Keratinocyte (primary cell): ENCODE measurements at regions not wholly inside any gene's neighbourhood (a gene's known extent, or its start where the extent isn't known, plus 50 kb on each side); places are given as distances from the start of the nearest gene placed in this dataset.

Experiments used
- DNase-seq: peaks from one replicate; pipeline ENCODE4 v3.0.0-alpha.2; 2011; ENCODE audit warnings: low read depth, missing footprints, low spot score
- FAIRE-seq: peaks from 2 replicates; lab custom pipeline; 2011; peaks lifted over from hg19 to GRCh38; lab: Jason Lieb, UNC
- H2AFZ ChIP-seq: 2 replicates; pipeline ENCODE4 v1.6.0; 2012; ENCODE audit warnings: low read length, control low read depth, inconsistent platforms; ENCODE audit not compliant: control insufficient read depth
- H3K27ac ChIP-seq: 2 replicates; pipeline ENCODE4 v1.5.1; 2011; ENCODE audit warnings: low read length; ENCODE audit not compliant: control insufficient read depth, insufficient read depth
- H3K27me3 ChIP-seq: 3 replicates; pipeline ENCODE4 v1.6.0; 2011; ENCODE audit warnings: low read length; ENCODE audit not compliant: control insufficient read depth, insufficient read depth; ENCODE audit errors: extremely low read depth
- H3K36me3 ChIP-seq, 2 experiments: 2 replicates in 1 of 2; 3 replicates in 1 of 2; pipeline ENCODE4 v1.5.1; 2011; ENCODE audit warnings: low read length in 2 of 2, mild to moderate bottlenecking in 1 of 2; ENCODE audit not compliant: control insufficient read depth in 2 of 2, insufficient read depth in 2 of 2; ENCODE audit errors: extremely low read depth in 1 of 2
- H3K4me1 ChIP-seq: 3 replicates; pipeline ENCODE4 v1.5.1; 2011; ENCODE audit warnings: low read length; ENCODE audit not compliant: control insufficient read depth, insufficient read depth; ENCODE audit errors: extremely low read depth
- H3K4me2 ChIP-seq: 3 replicates; pipeline ENCODE4 v1.6.0; 2011; ENCODE audit warnings: low read depth, low read length; ENCODE audit not compliant: control insufficient read depth, insufficient read depth; ENCODE audit errors: extremely low read depth
- H3K4me3 ChIP-seq, 3 experiments: fragments of 200-600 bp in 1 of 3; sonication (generic) in 1 of 3; 2 replicates in 2 of 3; 3 replicates in 1 of 3; pipeline ENCODE4 v1.5.1; 2011 to 2016; ENCODE audit warnings: low read length in 3 of 3, mild to moderate bottlenecking in 3 of 3, control low read depth in 2 of 3, inconsistent platforms in 1 of 3, low read depth in 1 of 3, mixed read lengths in 1 of 3, mixed run types in 1 of 3, moderate library complexity in 1 of 3; ENCODE audit not compliant: control insufficient read depth in 2 of 3, insufficient read depth in 2 of 3; ENCODE audit errors: extremely low read depth in 1 of 3
- H3K79me2 ChIP-seq: 2 replicates; pipeline ENCODE4 v1.6.0; 2012; ENCODE audit warnings: low read length; ENCODE audit not compliant: control insufficient read depth, insufficient read depth
- H3K9ac ChIP-seq: 3 replicates; pipeline ENCODE4 v1.6.0; 2011; ENCODE audit warnings: low read length; ENCODE audit not compliant: control insufficient read depth, insufficient read depth; ENCODE audit errors: extremely low read depth
- H3K9me1 ChIP-seq: 3 replicates; pipeline ENCODE4 v1.6.0; 2011; ENCODE audit warnings: low read length; ENCODE audit not compliant: control insufficient read depth, insufficient read depth; ENCODE audit errors: extremely low read depth
- H3K9me3 ChIP-seq: 2 replicates; pipeline ENCODE4 v1.5.1; 2012; ENCODE audit warnings: low read depth, low read length; ENCODE audit not compliant: control insufficient read depth
- H4K20me1 ChIP-seq: 3 replicates; pipeline ENCODE4 v1.6.0; 2011; ENCODE audit warnings: low read length; ENCODE audit not compliant: control insufficient read depth, insufficient read depth; ENCODE audit errors: extremely low read depth
- EZH2 ChIP-seq: IDR thresholded peaks from one replicate; pipeline ENCODE4 v1.6.1; 2012; ENCODE audit warnings: inconsistent platforms, mild to moderate bottlenecking, low read length, moderate library complexity
- dilution Hi-C: fragments of 300-500 bp; cut with MboI; formaldehyde crosslinking; loops from one replicate; pipeline ENCODE4 v1.7.0; 2020; ENCODE audit warnings: low sequenced_read_pairs; ENCODE audit not compliant: extremely low pct_ligation_motif_present
- TF ChIP-seq, protein P1 (sequence below), 3 experiments: IDR thresholded peaks in 1 of 3; conservative IDR thresholded peaks in 1 of 3; optimal IDR thresholded peaks in 1 of 3; 2 replicates in 2 of 3; 3 replicates in 1 of 3; pipeline versions ENCODE3 to v1.5.1; 2011; ENCODE audit warnings: low read length in 3 of 3, mild to moderate bottlenecking in 3 of 3, moderate library complexity in 2 of 3, control low read depth in 1 of 3, inconsistent platforms in 1 of 3; ENCODE audit not compliant: insufficient read depth in 2 of 3; ENCODE audit errors: extremely low read depth in 1 of 3

DNA sequence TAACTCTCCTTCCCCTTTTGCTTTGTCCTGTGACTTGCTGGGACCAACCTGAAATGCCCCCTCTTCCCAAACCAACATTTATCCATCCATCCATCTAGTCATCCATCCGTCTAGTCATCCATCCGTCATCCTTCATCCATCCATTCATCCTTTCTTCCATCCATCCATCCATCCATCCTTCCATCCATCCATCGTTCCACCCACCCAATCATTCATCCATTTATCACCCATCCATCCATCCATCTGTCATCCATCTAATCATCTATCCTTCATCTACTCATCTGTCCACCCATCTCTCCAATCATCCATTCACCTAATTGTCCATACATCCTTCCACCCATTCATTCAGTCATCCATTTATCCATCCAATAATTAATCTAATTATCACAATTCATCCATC lies 92.7 kb downstream of the EDN3 start:
- H3K79me2 ChIP-seq, result no peaks in the 10 kb centered on the region
- no peaks in the 10 kb centered on the region for H4K20me1 ChIP-seq
- no peak overlapping the region for H2AFZ ChIP-seq
- H3K27me3 ChIP-seq, result no peaks in the 10 kb centered on the region
- H3K4me1 ChIP-seq, result no peaks in the 10 kb centered on the region
- H3K9ac ChIP-seq, result no peak overlapping the region
- TF ChIP-seq EZH2, result no peak
- TF ChIP-seq, protein P1, sequence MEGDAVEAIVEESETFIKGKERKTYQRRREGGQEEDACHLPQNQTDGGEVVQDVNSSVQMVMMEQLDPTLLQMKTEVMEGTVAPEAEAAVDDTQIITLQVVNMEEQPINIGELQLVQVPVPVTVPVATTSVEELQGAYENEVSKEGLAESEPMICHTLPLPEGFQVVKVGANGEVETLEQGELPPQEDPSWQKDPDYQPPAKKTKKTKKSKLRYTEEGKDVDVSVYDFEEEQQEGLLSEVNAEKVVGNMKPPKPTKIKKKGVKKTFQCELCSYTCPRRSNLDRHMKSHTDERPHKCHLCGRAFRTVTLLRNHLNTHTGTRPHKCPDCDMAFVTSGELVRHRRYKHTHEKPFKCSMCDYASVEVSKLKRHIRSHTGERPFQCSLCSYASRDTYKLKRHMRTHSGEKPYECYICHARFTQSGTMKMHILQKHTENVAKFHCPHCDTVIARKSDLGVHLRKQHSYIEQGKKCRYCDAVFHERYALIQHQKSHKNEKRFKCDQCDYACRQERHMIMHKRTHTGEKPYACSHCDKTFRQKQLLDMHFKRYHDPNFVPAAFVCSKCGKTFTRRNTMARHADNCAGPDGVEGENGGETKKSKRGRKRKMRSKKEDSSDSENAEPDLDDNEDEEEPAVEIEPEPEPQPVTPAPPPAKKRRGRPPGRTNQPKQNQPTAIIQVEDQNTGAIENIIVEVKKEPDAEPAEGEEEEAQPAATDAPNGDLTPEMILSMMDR (optimal IDR thresholded peaks at IDR 0.05 in 1 of 3, IDR thresholded peaks at IDR 0.05 in 1 of 3, conservative IDR thresholded peaks at IDR 0.05 in 1 of 3; ENCODE audit: extremely low read depth in 1 of 3, insufficient read depth in 2 of 3, low read length in 3 of 3), result no peak
- dilution Hi-C loops, result no loop called here
- no peaks in the 10 kb centered on the region for H3K9me3 ChIP-seq
- no peak overlapping the region for H3K27ac ChIP-seq
- H3K4me3 ChIP-seq, result no peak overlapping the region
- no peak overlapping the region for H3K4me2 ChIP-seq
- DNase-seq, result no peak
- no peaks in the 10 kb centered on the region for H3K9me1 ChIP-seq
- FAIRE-seq, result no peak
- H3K36me3 ChIP-seq, result no peaks in the 10 kb centered on the region

DNA sequence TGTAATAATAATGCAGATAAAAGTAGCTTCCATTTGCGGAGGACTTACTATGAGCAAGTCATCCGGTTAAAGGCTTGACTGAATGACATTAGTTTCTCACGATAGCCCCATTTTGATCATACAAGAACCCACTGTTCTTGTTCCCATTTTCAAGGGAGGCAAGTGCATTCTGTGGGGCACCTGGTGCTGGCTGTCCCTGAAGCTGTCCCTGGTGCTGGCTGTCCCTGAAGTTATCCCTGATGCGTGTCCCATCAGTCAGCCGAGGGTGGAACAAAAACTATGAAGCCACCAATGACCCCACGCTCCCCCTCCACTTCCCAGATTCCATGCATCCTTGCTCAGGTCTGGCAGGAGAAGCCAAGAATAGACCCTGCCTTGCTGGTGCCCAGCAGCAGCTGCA lies 95.3 kb downstream of the EDN3 start:
- Histone ChIP-seq H3K9me1 (no peaks in the 10 kb centered on the region), H3K4me2 (no peak overlapping the region), H3K27ac (no peak overlapping the region), H3K27me3 (peaks cover 6% of the 10 kb centered on the region), H3K4me1 (no peaks in the 10 kb centered on the region), H3K79me2 (no peaks in the 10 kb centered on the region), H3K36me3 (no peaks in the 10 kb centered on the region), H3K9ac (no peak overlapping the region), H3K9me3 (no peaks in the 10 kb centered on the region), H4K20me1 (no peaks in the 10 kb centered on the region), H2AFZ (no peak overlapping the region), H3K4me3 (no peak overlapping the region)
- FAIRE-seq, result no peak
- TF ChIP-seq, protein P1 (optimal IDR thresholded peaks at IDR 0.05 in 1 of 3, IDR thresholded peaks at IDR 0.05 in 1 of 3, conservative IDR thresholded peaks at IDR 0.05 in 1 of 3; ENCODE audit: extremely low read depth in 1 of 3, insufficient read depth in 2 of 3, low read length in 3 of 3), result no peak
- no peak for TF ChIP-seq EZH2
- no peak for DNase-seq
- dilution Hi-C loops, result no loop called here
